ENCODE measurements at regions not wholly inside any gene's neighbourhood (a gene's known extent, or its start where the extent isn't known, plus 50 kb on each side); places are given as distances from the start of the nearest gene placed in this dataset.

DNA sequence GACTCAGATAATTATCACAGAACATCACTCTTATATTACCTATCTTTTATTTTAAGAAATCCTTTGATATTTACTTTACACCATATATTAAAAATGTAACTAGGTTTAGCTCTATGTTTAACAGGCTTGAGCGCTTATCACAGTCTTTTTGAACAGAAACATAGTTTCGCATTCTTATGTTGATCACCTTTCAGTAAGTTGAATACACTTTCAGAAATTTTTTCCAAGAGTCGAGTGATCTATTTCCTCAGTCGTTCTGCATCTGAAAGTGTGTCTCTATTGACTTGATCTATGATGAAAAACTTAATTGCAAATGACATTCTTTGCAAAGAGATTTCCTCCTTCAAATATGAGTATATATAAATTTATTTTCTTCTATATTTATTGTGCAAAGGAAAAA, 516.6 kb upstream of the KCNMB2 start:
- Mint-ChIP-seq H3K27ac (no peak overlapping the region), H3K9me3 (peaks cover 0 to 3% (median 0%) of the 10 kb centered on the region in 7 donors), H3K27me3 (no peaks in the 10 kb centered on the region), H3K36me3 (no peaks in the 10 kb centered on the region), H3K4me3 (no peak overlapping the region), H3K4me1 (no peaks in the 10 kb centered on the region)
- DNase-seq (no peak), ATAC-seq (ENCODE audit: low read depth in 2 of 2) (no peak)

DNA sequence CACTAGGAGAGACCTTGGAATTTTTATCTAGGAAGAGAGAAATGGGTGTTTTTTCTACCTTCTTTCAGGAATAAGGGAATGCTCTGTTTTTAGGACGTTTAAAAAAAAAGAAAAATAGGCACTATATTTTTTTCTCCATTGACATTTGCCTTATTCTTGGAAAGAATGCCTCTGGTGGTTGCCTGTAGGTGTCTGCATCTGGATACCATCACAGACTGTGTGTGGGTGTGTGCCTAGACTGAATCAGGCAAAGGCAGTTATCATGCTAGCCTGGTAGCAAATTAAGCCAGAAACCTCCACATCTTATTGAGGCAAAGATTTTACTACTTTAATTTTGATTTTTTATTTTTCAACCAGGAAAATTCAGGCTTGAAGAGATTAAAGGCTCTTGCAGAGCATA, 513.6 kb upstream of the KCNMB2 start:
- no peak overlapping the region for H3K27ac Mint-ChIP-seq
- no peaks in the 10 kb centered on the region for H3K27me3 Mint-ChIP-seq
- peaks cover 0 to 3% (median 0%) of the 10 kb centered on the region in 7 donors for H3K9me3 Mint-ChIP-seq
- H3K36me3 Mint-ChIP-seq, result no peaks in the 10 kb centered on the region
- no peak overlapping the region for H3K4me3 Mint-ChIP-seq
- no peak for DNase-seq
- no peaks in the 10 kb centered on the region for H3K4me1 Mint-ChIP-seq
- no peak for ATAC-seq (ENCODE audit: low read depth in 2 of 2)

DNA sequence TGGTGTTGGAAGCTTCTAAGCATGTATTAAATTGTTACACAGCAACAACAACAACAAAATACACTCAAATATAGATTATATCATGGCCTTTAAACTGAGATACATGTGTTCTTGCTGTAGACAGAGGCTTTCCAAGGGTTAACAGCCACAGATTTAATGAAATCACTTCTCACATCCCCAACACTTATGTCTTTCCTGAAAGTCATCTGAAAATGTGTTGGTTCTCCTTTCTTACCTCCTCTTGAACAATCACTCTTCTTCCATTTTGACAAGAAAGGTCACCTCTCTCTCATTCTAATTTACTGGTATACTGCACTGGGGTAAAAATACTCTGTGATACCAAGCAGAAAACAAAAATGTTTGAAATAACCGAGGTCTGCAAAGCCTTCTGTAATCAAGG, 507.3 kb upstream of the KCNMB2 start:
- no peaks in the 10 kb centered on the region for H3K27me3 Mint-ChIP-seq
- H3K36me3 Mint-ChIP-seq, result no peaks in the 10 kb centered on the region
- no peaks in the 10 kb centered on the region for H3K4me1 Mint-ChIP-seq
- DNase-seq, result no peak
- no peak overlapping the region for H3K4me3 Mint-ChIP-seq
- H3K9me3 Mint-ChIP-seq, result peaks cover 0 to 3% (median 0%) of the 10 kb centered on the region in 7 donors
- no peak overlapping the region for H3K27ac Mint-ChIP-seq
- no peak for ATAC-seq (ENCODE audit: low read depth in 2 of 2)

DNA sequence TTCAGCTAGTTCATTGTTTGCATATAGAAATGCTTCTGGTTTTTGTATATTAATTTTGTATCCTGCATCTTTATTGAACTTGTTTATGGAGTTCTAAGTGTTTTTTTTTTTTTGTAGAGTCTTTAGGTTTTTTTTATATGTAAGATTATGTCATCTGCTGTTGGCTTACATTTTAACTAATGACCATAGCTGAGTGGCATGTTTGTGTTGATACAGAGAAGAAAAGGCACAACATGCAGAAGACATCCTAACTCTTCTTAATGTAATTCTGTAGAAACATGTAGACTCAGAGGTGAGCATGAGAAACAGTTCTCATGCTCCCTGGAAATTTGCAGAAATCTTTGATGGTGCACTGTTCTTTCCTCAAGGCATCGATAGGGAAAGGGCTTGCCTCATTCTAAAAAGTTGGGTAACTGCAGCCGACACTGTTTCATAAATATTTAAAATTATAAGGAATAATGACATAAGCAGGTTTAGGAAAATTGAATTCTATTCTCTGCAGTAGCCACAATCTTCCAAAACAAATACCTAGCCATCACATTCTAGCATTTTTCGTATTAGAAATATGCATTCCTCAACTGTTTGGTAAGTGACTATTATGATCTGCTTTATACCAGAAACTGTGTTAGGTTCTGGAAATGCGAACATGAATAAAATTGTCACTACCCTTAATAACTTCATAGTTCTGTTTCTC, 499.6 kb upstream of the KCNMB2 start:
- peaks cover 0 to 11% (median 0%) of the 10 kb centered on the region in 7 donors for H3K9me3 Mint-ChIP-seq
- no peaks in the 10 kb centered on the region for H3K27me3 Mint-ChIP-seq
- no peak for DNase-seq
- H3K27ac Mint-ChIP-seq, result no peak overlapping the region
- no peaks in the 10 kb centered on the region for H3K4me1 Mint-ChIP-seq
- no peak for ATAC-seq (ENCODE audit: low read depth in 2 of 2)
- no peaks in the 10 kb centered on the region for H3K36me3 Mint-ChIP-seq
- no peak overlapping the region for H3K4me3 Mint-ChIP-seq

DNA sequence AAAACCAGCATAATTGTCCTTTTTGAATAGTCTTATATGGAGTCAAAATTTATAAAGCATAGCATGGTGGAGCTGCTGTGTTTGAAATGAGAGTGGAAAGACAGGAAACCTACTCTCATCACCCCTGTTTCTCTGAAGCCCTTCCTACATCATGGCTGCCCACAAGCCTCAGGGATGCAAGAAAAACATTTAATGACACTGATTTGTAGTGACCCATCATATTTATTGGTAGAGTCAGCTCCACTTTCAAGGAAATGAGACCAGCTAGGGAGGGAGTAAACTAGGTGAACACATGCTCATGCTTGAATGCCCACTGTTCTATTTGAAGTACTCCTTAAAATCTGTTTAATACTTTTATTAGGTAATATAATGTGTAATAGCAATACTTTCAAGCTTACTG, 494.3 kb upstream of the KCNMB2 start:
- no peaks in the 10 kb centered on the region for H3K27me3 Mint-ChIP-seq
- no peaks in the 10 kb centered on the region for H3K36me3 Mint-ChIP-seq
- no peak for DNase-seq
- no peak overlapping the region for H3K27ac Mint-ChIP-seq
- no peaks in the 10 kb centered on the region for H3K9me3 Mint-ChIP-seq
- ATAC-seq (ENCODE audit: low read depth in 2 of 2), result no peak
- no peaks in the 10 kb centered on the region for H3K4me1 Mint-ChIP-seq
- no peak overlapping the region for H3K4me3 Mint-ChIP-seq

DNA sequence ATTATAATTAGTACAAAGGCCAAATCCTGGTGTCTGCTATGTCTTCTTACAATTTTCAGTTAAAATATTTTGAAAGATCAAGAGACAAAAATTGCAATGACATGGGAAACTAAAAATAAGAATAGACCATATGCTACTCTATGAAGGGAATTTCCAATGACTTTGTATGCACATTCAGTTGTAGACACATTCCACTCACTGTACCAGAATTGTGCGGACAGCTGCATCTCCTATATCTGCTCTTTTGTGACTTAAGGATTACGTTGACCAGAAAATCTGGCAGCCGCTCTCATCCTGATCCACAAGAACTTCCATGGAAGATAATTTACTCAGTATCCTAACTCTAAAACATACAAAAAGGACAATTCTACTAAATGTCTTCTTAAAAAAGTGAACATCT, 493.9 kb upstream of the KCNMB2 start:
- ATAC-seq (ENCODE audit: low read depth in 2 of 2) (no peak), DNase-seq (no peak)
- H3K27me3 Mint-ChIP-seq, result no peaks in the 10 kb centered on the region
- no peaks in the 10 kb centered on the region for H3K4me1 Mint-ChIP-seq
- H3K4me3 Mint-ChIP-seq, result no peak overlapping the region
- H3K36me3 Mint-ChIP-seq, result no peaks in the 10 kb centered on the region
- no peaks in the 10 kb centered on the region for H3K9me3 Mint-ChIP-seq
- no peak overlapping the region for H3K27ac Mint-ChIP-seq

DNA sequence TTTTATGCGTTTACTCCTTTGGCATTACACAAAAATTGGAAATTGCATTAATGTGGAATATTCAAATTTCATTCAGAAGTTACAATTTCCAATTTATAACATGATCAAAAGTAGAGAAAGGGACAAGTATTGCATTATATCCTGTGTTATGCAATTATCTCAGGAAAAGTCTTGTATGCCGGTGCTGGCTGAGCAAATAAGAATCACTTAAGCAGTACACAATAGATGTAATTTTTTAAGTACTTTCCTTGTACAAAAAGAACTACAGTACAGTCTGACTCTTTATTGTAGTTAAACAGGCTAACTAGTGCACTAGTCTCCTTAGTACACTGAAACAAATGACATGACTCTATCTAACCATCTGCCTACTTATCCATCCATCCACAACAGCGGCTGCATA, 493.2 kb upstream of the KCNMB2 start:
- DNase-seq, result no peak
- H3K36me3 Mint-ChIP-seq, result no peaks in the 10 kb centered on the region
- H3K4me1 Mint-ChIP-seq, result no peaks in the 10 kb centered on the region
- no peak overlapping the region for H3K4me3 Mint-ChIP-seq
- H3K27ac Mint-ChIP-seq, result no peak overlapping the region
- ATAC-seq (ENCODE audit: low read depth in 2 of 2), result no peak
- no peaks in the 10 kb centered on the region for H3K27me3 Mint-ChIP-seq
- no peaks in the 10 kb centered on the region for H3K9me3 Mint-ChIP-seq

DNA sequence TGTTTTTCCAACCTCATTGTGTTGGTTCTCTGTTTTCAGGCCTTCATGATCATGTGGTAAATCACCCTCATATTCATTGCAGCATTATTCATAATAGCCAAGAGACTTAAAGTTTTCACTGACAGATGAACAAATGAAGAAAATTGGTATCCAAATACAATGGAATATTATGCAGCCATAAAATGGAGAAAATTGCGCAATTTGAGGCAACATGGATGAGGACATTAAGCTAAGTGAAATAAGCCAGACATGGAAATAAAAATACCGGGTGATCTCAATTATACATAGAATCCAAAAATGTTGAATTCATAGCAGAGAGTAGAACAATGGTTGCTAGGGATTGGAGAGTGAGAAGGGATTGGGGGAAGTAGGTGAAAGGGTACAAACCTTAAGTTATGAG, 491.9 kb upstream of the KCNMB2 start:
- DNase-seq, result no peak
- no peak for ATAC-seq (ENCODE audit: low read depth in 2 of 2)
- Mint-ChIP-seq H3K4me3 (no peak overlapping the region), H3K36me3 (no peaks in the 10 kb centered on the region), H3K27ac (no peak overlapping the region), H3K4me1 (no peaks in the 10 kb centered on the region), H3K9me3 (no peaks in the 10 kb centered on the region), H3K27me3 (no peaks in the 10 kb centered on the region)

DNA sequence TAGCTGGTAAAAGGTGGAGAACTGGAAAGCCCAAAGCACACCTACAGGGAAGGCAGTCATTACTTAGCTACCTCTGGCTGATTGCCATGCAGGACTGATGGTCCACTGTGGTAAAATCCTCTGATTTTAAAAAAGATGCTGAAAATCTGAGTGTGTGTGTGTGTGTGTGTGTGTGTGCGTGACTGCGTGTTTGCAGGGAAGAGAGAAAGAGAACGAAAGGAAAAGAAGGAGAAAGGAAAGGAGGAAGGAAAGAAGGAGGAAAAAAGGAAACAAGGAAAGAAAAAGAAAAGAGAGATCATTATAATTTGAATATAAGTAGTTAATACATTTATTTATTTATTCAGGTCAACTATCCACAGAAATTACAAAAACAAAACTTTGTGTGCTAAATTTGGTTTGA, 488.7 kb upstream of the KCNMB2 start:
- Mint-ChIP-seq H3K27ac (peak overlapping the region in 1 of 6 donors; percentile 29), H3K9me3 (no peaks in the 10 kb centered on the region), H3K4me3 (no peak overlapping the region), H3K27me3 (no peaks in the 10 kb centered on the region), H3K36me3 (no peaks in the 10 kb centered on the region), H3K4me1 (no peaks in the 10 kb centered on the region)
- no peak for DNase-seq
- no peak for ATAC-seq (ENCODE audit: low read depth in 2 of 2)

DNA sequence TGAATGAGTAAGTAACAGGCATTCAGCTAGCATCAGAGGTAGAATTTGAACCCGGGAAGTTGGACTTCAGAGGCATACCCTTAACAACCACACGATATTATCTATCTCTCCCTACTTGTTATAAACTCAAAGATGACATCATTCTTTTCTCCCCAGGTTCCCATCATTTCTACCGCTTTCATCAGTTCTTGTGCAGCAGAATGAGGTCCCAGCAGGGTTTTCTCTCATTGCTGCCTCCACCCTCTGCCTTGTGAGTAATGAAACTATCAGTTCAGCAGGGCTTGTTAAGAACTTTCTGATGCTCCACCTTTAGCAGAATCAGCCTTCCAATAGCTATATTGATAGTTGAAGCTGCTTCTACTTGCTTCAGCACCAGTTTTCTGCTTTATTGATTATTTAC, 487.5 kb upstream of the KCNMB2 start:
- no peak overlapping the region for H3K27ac Mint-ChIP-seq
- no peak for ATAC-seq (ENCODE audit: low read depth in 2 of 2)
- DNase-seq, result no peak
- no peaks in the 10 kb centered on the region for H3K36me3 Mint-ChIP-seq
- H3K4me1 Mint-ChIP-seq, result no peaks in the 10 kb centered on the region
- no peaks in the 10 kb centered on the region for H3K27me3 Mint-ChIP-seq
- H3K9me3 Mint-ChIP-seq, result no peaks in the 10 kb centered on the region
- H3K4me3 Mint-ChIP-seq, result no peak overlapping the region

DNA sequence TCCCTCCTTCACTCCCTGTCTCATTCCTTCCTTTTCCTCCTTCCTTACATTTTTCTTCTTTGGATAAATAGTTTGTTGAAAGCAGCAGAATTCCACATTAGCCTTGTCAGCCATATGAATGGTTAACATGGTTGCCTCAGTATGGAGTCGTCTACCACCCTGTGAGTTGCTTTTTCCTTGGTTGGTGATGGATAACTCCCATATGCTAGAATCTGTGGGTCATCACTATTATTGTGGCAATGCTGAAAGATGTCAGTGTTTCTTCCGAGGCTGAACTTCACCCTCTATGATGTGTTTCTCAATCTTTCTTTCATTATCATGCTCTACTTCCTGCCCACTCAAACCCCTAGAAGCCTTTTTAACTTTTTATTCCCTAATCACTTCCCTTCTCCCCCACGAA, 481.8 kb upstream of the KCNMB2 start:
- no peaks in the 10 kb centered on the region for H3K9me3 Mint-ChIP-seq
- H3K4me1 Mint-ChIP-seq, result no peaks in the 10 kb centered on the region
- no peak overlapping the region for H3K27ac Mint-ChIP-seq
- no peak for ATAC-seq (ENCODE audit: low read depth in 2 of 2)
- H3K36me3 Mint-ChIP-seq, result no peaks in the 10 kb centered on the region
- H3K27me3 Mint-ChIP-seq, result no peaks in the 10 kb centered on the region
- DNase-seq, result no peak
- H3K4me3 Mint-ChIP-seq, result no peak overlapping the region

DNA sequence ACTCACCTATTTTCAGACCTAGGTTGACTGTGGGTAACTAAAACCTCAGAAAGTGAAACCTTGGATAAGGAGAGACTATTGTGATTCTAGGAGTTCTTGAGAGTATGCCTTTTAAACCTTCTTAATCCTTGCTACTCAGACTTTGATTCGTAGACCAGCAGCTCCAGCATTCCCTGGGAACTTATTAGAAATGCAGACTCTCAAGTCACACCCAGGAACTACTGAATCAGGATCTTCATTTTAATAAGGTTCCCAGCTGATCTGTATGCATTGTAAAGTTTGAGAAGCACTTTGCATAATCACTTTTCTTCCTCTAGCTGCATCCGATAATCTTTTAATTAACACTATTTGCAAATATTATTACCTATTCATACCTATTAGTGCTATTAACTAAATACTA, 480.3 kb upstream of the KCNMB2 start:
- H3K4me1 Mint-ChIP-seq, result no peaks in the 10 kb centered on the region
- DNase-seq (no peak), ATAC-seq (ENCODE audit: low read depth in 2 of 2) (no peak)
- no peaks in the 10 kb centered on the region for H3K27me3 Mint-ChIP-seq
- no peaks in the 10 kb centered on the region for H3K36me3 Mint-ChIP-seq
- no peak overlapping the region for H3K4me3 Mint-ChIP-seq
- no peaks in the 10 kb centered on the region for H3K9me3 Mint-ChIP-seq
- no peak overlapping the region for H3K27ac Mint-ChIP-seq

DNA sequence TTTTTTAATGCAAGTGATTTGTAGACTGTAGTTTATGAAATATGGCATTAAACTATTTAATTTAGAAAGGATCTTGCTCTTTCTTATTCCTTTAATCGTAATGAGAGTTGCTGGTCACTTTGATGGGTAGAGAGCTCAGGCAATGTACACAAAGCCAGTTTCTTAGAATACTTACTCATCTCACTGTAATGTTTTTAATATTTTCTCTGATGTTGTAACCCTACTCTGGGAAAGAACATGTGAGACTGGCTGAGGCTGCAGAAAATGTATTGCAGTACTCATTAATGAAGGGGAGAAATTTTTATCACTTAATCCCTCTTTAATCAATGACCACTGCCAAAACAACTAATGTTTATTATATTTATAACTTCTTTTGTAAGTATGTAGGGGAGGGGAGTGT, 479.4 kb upstream of the KCNMB2 start:
- DNase-seq (no peak), ATAC-seq (ENCODE audit: low read depth in 2 of 2) (no peak)
- no peak overlapping the region for H3K4me3 Mint-ChIP-seq
- H3K4me1 Mint-ChIP-seq, result no peaks in the 10 kb centered on the region
- no peaks in the 10 kb centered on the region for H3K36me3 Mint-ChIP-seq
- no peaks in the 10 kb centered on the region for H3K9me3 Mint-ChIP-seq
- H3K27ac Mint-ChIP-seq, result no peak overlapping the region
- H3K27me3 Mint-ChIP-seq, result no peaks in the 10 kb centered on the region

DNA sequence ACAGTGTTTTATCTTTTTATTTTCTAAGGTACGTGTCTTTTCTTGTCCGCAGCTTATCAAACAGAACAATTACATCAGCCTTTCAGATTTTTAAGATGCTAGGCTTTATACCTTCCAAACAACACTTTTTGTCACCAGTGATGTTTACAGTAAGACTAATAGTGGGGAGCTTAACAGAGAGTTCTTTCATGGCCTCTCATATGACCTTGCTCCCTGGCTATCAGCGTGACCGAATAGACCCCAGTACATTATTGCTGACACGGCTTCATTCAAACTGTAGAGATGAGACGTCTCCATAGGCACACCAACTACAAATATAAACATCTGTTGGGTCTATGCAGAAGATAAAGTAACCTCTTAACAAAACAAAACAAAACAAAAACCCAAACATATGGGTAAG, 477.6 kb upstream of the KCNMB2 start:
- Mint-ChIP-seq H3K4me3 (no peak overlapping the region), H3K27me3 (no peaks in the 10 kb centered on the region), H3K4me1 (no peaks in the 10 kb centered on the region), H3K36me3 (no peaks in the 10 kb centered on the region), H3K27ac (no peak overlapping the region), H3K9me3 (no peaks in the 10 kb centered on the region)
- DNase-seq (no peak), ATAC-seq (ENCODE audit: low read depth in 2 of 2) (no peak)

DNA sequence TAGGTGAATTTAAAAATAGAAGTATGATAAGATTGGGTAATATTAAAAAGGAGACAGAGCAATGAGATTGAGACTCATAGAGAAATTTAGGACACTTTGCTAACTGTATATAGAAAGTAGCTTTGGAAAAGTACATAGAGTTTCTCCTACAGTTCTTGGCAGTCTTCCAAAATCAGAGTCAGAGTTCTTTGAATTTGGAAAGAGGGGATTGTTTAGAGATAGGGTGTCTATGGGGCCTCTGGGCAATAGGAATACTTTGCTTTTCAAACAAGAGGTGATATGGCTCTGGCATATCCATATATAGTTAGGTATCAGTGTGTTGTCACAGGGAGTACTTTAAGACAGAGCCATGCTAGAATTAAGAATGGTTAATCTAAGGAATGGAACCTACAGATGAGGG, 477.1 kb upstream of the KCNMB2 start:
- H3K9me3 Mint-ChIP-seq, result no peaks in the 10 kb centered on the region
- no peak overlapping the region for H3K27ac Mint-ChIP-seq
- no peaks in the 10 kb centered on the region for H3K4me1 Mint-ChIP-seq
- no peak for DNase-seq
- H3K4me3 Mint-ChIP-seq, result no peak overlapping the region
- no peaks in the 10 kb centered on the region for H3K27me3 Mint-ChIP-seq
- no peak for ATAC-seq (ENCODE audit: low read depth in 2 of 2)
- H3K36me3 Mint-ChIP-seq, result no peaks in the 10 kb centered on the region

Measured in naive B cell (primary cell).